CD4-positive, alpha-beta T cell (primary cell): ENCODE measurements at regions not wholly inside any gene's neighbourhood (a gene's known extent, or its start where the extent isn't known, plus 50 kb on each side); places are given as distances from the start of the nearest gene placed in this dataset.
"Not testable (repeated sequence)": the region's sequence is repeated elsewhere in the genome, so short reads cannot be mapped to it uniquely, and the experiment has no call there.

Experiments
- ATAC-seq: fragments of 200-7000 bp; cut with Tn5 transposase; one replicate; pipeline ENCODE4 v1.10.0; 2022; ENCODE audit warnings: mild to moderate bottlenecking; ENCODE audit not compliant: poor library complexity
- CTCF ChIA-PET: fragments of 350-600 bp; sonication (Branson Sonifier 250); formaldehyde crosslinking; loops from one replicate; lab custom pipeline; 2021; ENCODE audit warnings: antibody characterized with exemption, inconsistent platforms; lab: Charles Lee
- POLR2A ChIA-PET: fragments of 350-600 bp; sonication (Branson Sonifier 250); formaldehyde crosslinking; loops from one replicate; lab custom pipeline; 2021; ENCODE audit warnings: antibody characterized with exemption, inconsistent platforms; lab: Charles Lee
- DNase-seq, 14 experiments: peaks; one replicate each; pipeline ENCODE4 v3.0.0-alpha.2; 2013 to 2020; ENCODE audit warnings: mixed read lengths in 2 of 14
- H3K27ac ChIP-seq, 2 donors: one replicate each; pipeline versions ENCODE4 v1.5.1 to v1.7.0; 2013; ENCODE audit warnings: low read length in 2 of 2, low read depth in 1 of 2, mild to moderate bottlenecking in 1 of 2
- H3K27me3 ChIP-seq, 2 experiments: 1 replicate in 1 of 2; 2 replicates in 1 of 2; pipeline versions ENCODE4 v1.6.1 to v1.7.0; 2013; ENCODE audit warnings: low read length in 2 of 2, control low read depth in 1 of 2, mild to moderate bottlenecking in 1 of 2, moderate library complexity in 1 of 2; ENCODE audit not compliant: insufficient read depth in 2 of 2, control insufficient read depth in 1 of 2
- H3K36me3 ChIP-seq: one replicate; pipeline ENCODE4 v1.6.1; 2013; ENCODE audit warnings: low read length, control low read depth; ENCODE audit not compliant: insufficient read depth
- H3K4me1 ChIP-seq: one replicate; pipeline ENCODE4 v1.6.1; 2013; ENCODE audit warnings: low read length, control low read depth; ENCODE audit not compliant: insufficient read depth
- H3K4me3 ChIP-seq: one replicate; pipeline ENCODE4 v1.5.1; 2013; ENCODE audit warnings: mild to moderate bottlenecking, low read length, moderate library complexity
- H3K9me3 ChIP-seq, 2 experiments: 1 replicate in 1 of 2; 2 replicates in 1 of 2; pipeline versions ENCODE4 v1.6.1 to v1.7.0; 2013; ENCODE audit warnings: low read length in 2 of 2, mild to moderate bottlenecking in 2 of 2, control low read depth in 1 of 2, moderate library complexity in 1 of 2; ENCODE audit not compliant: control insufficient read depth in 1 of 2, insufficient read depth in 1 of 2
- H3K27ac Mint-ChIP-seq: one replicate; pipeline ENCODE4 v1.8.0; 2020; ENCODE audit warnings: mixed read lengths
- H3K27me3 Mint-ChIP-seq: one replicate; pipeline ENCODE4 v1.8.0; 2021; ENCODE audit warnings: mixed read lengths
- H3K36me3 Mint-ChIP-seq: one replicate; pipeline ENCODE4 v1.8.0; 2021; ENCODE audit warnings: low read depth, mixed read lengths
- H3K4me1 Mint-ChIP-seq: one replicate; pipeline ENCODE4 v1.8.0; 2021; ENCODE audit warnings: low read depth, mixed read lengths
- H3K4me3 Mint-ChIP-seq: one replicate; pipeline ENCODE4 v1.8.0; 2020; ENCODE audit warnings: mild to moderate bottlenecking, mixed read lengths
- H3K9me3 Mint-ChIP-seq: one replicate; pipeline ENCODE4 v1.8.0; 2020; ENCODE audit warnings: mixed read lengths
- intact Hi-C, 2 experiments: fragments of 100-400 bp; cut with DNase I in 1 of 2; cut with micrococcal nuclease in 1 of 2; formaldehyde crosslinking; loops; one replicate each; pipeline versions ENCODE4 v1.15.1 to v1.9.0; 2023 to 2025; cut with DNase I, micrococcal nuclease
- TF ChIP-seq, protein P1 (sequence below): fragments of 200-600 bp; IDR thresholded peaks from one replicate; pipeline ENCODE4 v1.8.0; 2022; ENCODE audit warnings: antibody characterized with exemption, mild to moderate bottlenecking

DNA sequence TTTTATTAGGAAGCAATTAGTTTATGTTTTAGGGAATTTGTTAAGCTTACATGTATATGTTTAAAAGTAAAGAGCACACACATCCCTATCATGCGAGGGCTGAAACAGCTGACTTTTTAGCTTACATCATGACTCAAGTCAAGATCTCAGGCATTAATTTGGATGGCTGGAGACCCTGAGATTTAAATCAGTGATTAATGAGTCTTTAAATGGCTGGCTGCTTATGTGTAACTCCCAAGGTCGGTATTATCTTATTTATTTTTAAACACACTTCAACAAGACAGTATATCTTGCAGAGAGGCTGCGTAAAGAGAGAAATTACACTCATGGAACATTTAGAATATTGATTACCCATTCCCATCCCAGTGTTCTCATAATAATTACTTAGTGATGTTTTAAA is 169.4 kb downstream of the KBTBD8 start:
- Mint-ChIP-seq H3K27ac (no peak overlapping the region), H3K9me3 (peaks cover 2% of the 10 kb centered on the region), H3K27me3 (peaks cover 6% of the 10 kb centered on the region), H3K36me3 (no peaks in the 10 kb centered on the region), H3K4me1 (no peaks in the 10 kb centered on the region), H3K4me3 (no peak overlapping the region)
- POLR2A ChIA-PET = no interaction called here
- Histone ChIP-seq H3K27ac (no peak overlapping the region), H3K4me1 (no peaks in the 10 kb centered on the region), H3K4me3 (no peak overlapping the region), H3K36me3 (no peaks in the 10 kb centered on the region), H3K27me3 (no peaks in the 10 kb centered on the region), H3K9me3 (no peaks in the 10 kb centered on the region)
- DNase-seq (no peak), ATAC-seq (no peak)
- intact Hi-C loops = no loop called here
- TF ChIP-seq, protein P1, sequence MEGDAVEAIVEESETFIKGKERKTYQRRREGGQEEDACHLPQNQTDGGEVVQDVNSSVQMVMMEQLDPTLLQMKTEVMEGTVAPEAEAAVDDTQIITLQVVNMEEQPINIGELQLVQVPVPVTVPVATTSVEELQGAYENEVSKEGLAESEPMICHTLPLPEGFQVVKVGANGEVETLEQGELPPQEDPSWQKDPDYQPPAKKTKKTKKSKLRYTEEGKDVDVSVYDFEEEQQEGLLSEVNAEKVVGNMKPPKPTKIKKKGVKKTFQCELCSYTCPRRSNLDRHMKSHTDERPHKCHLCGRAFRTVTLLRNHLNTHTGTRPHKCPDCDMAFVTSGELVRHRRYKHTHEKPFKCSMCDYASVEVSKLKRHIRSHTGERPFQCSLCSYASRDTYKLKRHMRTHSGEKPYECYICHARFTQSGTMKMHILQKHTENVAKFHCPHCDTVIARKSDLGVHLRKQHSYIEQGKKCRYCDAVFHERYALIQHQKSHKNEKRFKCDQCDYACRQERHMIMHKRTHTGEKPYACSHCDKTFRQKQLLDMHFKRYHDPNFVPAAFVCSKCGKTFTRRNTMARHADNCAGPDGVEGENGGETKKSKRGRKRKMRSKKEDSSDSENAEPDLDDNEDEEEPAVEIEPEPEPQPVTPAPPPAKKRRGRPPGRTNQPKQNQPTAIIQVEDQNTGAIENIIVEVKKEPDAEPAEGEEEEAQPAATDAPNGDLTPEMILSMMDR = no peak
- CTCF ChIA-PET = no interaction called here

DNA sequence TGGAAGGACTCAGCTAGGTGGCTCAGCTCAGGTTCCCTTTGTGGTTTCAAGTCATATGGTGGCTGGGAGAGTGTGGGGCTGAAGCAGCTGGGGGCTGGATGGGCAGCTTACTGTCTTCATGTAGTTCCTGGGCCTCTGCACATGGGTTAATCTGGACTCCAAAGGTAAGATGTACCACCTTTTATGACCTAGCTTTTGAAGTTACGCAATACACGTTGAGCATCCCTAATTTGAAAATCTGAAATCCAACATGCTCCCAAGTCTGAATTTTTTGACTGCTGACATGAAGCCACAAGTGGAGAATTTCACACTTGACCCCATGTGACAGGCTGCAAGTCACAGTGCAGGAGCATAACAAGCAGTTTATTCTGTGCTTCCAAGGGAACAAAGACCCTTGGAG is 173.7 kb downstream of the KBTBD8 start:
- intact Hi-C loops = no loop called here
- Mint-ChIP-seq H3K27me3 (peaks cover 9% of the 10 kb centered on the region), H3K27ac (no peak overlapping the region), H3K36me3 (no peaks in the 10 kb centered on the region), H3K4me3 (no peak overlapping the region), H3K9me3 (peaks cover 3% of the 10 kb centered on the region), H3K4me1 (no peaks in the 10 kb centered on the region)
- Histone ChIP-seq H3K4me3 (no peak overlapping the region), H3K9me3 (peaks cover 0 to 6% of the 10 kb centered on the region in 2 experiments), H3K27ac (no peak overlapping the region), H3K36me3 (no peaks in the 10 kb centered on the region), H3K4me1 (no peaks in the 10 kb centered on the region), H3K27me3 (no peaks in the 10 kb centered on the region)
- TF ChIP-seq, protein P1 = no peak
- ChIA-PET CTCF (no interaction called here), POLR2A (no interaction called here)
- DNase-seq (no peak), ATAC-seq (no peak)

DNA sequence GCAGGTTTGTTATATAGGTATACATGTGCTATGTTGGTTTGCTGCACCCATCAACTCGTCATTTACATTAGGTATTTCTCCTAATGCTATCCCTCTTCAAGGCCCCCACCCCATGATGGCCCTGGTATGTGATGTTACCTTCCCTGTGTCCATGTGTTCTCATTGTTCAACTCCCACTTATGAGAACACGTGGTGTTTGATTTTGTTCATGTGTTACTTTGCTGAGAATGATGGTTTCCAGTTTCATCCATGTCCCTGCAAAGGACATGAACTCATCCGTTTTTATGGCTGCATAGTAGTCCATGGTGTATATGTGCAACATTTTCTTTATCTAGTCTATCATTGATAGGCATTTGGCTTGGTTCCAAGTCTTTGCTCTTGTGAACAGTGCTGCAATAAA is 175.0 kb downstream of the KBTBD8 start:
- H3K4me1 ChIP-seq, H3K4me1 Mint-ChIP-seq, intact Hi-C loops, H3K36me3 Mint-ChIP-seq, H3K27me3 Mint-ChIP-seq, POLR2A ChIA-PET, H3K27ac Mint-ChIP-seq, H3K36me3 ChIP-seq, DNase-seq, H3K9me3 Mint-ChIP-seq, ATAC-seq, H3K4me3 Mint-ChIP-seq, H3K27me3 ChIP-seq, H3K27ac ChIP-seq, H3K4me3 ChIP-seq: not testable (repeated sequence)
- CTCF ChIA-PET = interaction anchor here (0.7 kb wide), 1 partner anchor 83 kb away, joined by 3 read pairs; no protein-coding TSS in a partner anchor
- peaks cover 0 to 13% of the 10 kb centered on the region in 2 experiments for H3K9me3 ChIP-seq

DNA sequence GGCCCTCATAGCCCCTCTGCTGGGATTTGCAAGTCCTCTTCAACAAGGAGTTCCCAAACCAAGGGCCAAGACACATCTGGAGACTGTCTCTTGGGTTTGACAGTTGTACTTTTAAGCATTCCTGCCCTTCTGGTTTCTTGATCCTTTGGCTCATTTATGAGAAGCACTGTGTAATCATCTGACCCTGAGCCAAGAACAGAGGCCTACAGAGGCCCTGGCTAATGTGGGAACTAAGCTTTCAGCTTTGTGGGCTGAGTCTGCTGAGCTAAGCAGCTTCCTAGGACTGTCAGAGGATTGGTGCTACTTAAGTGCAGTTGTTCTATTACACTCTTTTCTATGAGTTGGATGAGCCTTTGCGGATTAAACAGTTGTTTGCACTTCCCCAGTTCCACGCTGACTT is 178.3 kb downstream of the KBTBD8 start:
- H3K4me1 ChIP-seq = no peaks in the 10 kb centered on the region
- H3K4me3 Mint-ChIP-seq = no peak overlapping the region
- peaks cover 3% of the 10 kb centered on the region for H3K9me3 Mint-ChIP-seq
- CTCF ChIA-PET = no interaction called here
- DNase-seq (no peak), ATAC-seq (no peak)
- POLR2A ChIA-PET = no interaction called here
- peaks cover 0 to 13% of the 10 kb centered on the region in 2 experiments for H3K9me3 ChIP-seq
- peaks cover 5% of the 10 kb centered on the region for H3K27me3 Mint-ChIP-seq
- no peak overlapping the region for H3K27ac Mint-ChIP-seq
- TF ChIP-seq, protein P1 = no peak
- H3K27ac ChIP-seq = no peak overlapping the region
- no peaks in the 10 kb centered on the region for H3K4me1 Mint-ChIP-seq
- H3K36me3 ChIP-seq = no peaks in the 10 kb centered on the region
- no peaks in the 10 kb centered on the region for H3K36me3 Mint-ChIP-seq
- intact Hi-C loops = no loop called here
- no peak overlapping the region for H3K4me3 ChIP-seq
- no peaks in the 10 kb centered on the region for H3K27me3 ChIP-seq
